ENCODE measurements at regions not wholly inside any gene's neighbourhood (a gene's known extent, or its start where the extent isn't known, plus 50 kb on each side); places are given as distances from the start of the nearest gene placed in this dataset.

GRCh38 chr13:39942552-39943273 lies 287.3 kb downstream of the COG6 start:
- peak; percentile 71 to 79 for DNase-seq

DNA sequence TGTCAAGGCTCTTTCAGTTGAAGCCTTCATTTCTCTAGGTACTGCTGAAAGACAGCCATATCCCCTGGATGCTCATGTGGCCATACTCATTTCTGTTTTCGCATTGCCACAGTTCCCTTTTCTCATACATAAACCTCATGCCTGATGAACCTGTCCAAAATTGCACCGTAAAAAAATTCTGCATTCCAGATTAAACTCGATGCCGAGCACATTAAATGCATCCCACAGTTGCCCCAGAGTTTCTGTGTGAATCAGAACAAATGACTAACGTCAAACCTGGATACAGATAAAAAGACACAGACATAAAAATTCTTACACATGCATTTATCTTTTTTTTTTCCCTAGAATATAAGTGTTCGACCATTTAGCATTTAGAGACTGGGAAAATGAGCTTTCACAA lies 288.2 kb downstream of the COG6 start:
- no peak for DNase-seq

DNA sequence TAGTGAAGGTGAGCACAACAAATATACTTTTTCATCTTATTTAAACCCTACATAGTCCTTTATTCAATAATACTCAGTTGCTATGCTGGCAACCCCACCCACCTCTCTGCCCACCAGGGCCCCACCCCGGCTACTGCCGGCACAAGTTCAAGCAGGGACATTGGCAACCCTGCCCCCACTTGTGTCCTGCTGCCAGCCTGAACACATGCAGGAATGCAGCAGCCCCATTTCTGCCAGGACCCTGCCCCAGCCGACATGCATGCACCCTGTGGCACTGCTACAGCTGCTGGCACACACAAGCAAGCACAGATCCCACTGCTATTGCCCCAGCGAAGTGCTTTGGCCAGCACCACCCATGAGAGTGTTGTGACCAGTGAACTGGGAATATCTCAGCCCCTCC lies 289.8 kb downstream of the COG6 start:
- no peak for DNase-seq

- no peak for DNase-seq
Observed at GRCh38 chr13:39946769-39947168, 291.3 kb downstream of the COG6 start.

DNA sequence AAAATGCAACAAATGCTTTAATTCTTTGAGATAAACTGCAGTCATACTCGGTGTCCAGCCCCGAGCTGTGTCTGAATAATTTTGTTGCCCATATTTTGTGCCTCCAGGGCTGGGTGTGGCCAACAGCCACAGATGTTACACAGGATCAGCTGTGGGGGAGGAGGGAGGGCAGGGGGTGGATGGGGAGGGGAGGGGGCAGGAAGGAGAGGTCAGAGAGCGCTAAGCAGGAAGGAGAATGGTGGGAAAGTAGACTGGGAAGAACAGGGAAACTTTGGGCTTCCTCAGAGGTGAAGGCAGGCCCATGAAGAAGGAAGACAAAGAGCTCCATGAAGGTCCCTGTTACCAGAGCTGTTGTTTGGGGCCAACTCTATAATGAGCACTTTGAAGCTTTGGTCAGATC lies 295.8 kb downstream of the COG6 start:
- DNase-seq: no peak

- no peak for DNase-seq
Observed at GRCh38 chr13:39952249-39953233, 297.1 kb downstream of the COG6 start.

GRCh38 chr13:39954476-39954875 lies 299.0 kb downstream of the COG6 start:
- DNase-seq: no peak

GRCh38 chr13:39955560-39955959 lies 300.1 kb downstream of the COG6 start:
- DNase-seq: no peak

DNA sequence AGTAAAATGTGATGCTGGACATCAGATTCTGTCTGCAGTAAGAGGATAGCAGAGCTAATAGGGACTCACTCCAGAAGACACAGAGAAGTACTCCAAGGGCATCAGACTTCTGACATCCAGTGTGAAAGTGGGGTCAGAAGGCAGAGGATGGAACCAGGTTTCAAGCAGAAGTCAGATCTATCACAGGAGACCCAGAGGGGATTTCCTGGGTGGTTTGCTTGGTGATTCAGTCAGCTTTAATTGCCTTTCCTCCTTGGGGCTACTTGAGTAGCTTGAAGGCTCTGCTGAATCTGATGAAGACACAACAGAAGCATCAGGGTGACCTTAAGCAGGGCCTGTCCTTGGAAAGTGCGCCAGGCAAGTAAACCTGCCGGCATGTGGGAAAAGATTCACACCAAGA lies 300.6 kb downstream of the COG6 start:
- no peak for DNase-seq

GRCh38 chr13:39957868-39958677 lies 302.6 kb downstream of the COG6 start:
- DNase-seq: no peak

DNA sequence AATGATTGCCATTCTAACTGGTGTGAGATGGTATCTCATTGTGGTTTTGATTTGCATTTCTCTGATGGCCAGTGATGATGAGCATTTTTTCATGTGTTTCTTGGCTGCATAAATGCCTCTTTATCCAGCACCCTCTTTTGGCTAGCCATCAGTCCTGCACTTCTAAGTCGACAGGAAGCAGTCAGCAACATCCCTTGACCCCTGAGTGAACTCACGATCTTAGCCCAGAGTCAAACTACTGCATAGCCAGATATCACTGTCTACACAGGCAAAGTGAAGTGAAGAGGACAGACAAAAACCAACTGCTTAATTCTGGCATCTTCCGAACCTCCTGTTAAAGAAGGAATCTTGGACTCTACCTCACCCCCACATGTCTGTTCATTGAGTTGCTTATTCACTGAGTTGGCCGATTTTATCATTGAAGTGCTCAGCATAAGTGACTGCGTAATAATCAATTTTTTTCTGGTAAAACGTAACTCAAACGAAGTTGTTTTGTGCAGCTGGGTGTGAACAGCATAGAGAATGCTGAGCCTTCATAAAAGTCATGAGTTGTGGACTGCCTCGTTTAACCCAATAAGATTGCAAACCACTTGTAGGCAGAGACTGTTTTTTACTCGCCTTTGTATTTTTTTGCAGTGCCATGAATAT lies 304.2 kb downstream of the COG6 start:
- DNase-seq: no peak

DNA sequence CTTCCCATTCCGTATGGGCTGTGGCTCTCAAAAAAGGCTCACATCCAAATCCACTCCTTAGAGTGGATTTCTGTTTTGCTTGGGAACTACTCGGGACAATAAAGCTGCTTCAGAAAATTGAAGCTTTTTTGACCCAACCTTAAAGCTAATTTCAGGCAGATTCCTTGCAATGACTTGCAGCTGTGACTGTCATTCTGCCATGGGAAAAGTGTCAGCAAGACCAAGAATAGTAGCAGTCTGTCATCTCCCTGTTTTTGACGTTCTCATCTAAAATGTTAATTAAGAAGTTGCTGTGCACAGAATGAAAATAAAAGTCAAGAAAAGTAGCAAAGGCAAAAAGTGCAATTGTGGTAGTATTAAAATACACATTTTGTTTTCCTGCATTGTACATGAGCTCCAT lies 304.7 kb downstream of the COG6 start:
- no peak for DNase-seq

GRCh38 chr13:39961036-39961435 lies 305.6 kb downstream of the COG6 start:
- DNase-seq: no peak

DNA sequence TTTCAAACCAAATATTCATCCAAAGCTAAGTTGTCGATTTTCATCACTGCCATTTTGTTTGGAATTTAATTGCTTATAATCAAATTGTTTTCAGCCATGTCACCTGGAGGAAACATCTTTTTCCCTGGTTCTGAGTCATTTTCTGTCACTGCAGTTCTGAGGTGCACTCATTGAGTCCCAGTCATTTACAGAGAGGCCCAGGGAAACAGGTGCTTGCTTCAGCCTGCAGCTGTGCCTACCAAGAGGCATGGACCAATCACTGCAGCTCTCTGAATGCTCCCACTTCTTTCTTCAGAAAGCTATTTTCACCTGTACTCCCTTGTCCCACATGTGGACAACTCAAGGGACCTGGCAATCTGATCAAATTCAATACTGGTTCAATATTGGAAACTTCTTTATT lies 308.1 kb downstream of the COG6 start:
- no peak for DNase-seq

DNA sequence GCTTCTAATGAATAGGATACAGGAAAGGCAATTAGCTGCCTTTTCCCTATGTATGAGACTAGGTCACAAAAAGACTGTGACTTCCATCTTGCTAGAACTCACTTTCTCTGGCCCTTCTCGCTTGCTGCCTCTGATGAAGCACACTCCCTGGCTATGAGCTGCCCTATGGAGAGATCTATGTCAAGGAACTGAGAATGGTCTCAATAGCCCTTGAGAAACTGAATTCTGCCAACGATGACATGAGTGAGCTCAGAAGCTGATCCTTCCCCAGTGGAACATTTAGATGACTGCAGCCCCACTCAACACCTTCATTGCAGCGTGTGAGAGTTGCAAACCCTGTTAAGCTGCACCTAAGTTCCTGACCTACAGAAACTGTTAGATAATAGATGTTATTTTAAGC lies 309.8 kb downstream of the COG6 start:
- DNase-seq: no peak

GRCh38 chr13:39967199-39967959 lies 311.9 kb downstream of the COG6 start:
- DNase-seq: no peak

DNA sequence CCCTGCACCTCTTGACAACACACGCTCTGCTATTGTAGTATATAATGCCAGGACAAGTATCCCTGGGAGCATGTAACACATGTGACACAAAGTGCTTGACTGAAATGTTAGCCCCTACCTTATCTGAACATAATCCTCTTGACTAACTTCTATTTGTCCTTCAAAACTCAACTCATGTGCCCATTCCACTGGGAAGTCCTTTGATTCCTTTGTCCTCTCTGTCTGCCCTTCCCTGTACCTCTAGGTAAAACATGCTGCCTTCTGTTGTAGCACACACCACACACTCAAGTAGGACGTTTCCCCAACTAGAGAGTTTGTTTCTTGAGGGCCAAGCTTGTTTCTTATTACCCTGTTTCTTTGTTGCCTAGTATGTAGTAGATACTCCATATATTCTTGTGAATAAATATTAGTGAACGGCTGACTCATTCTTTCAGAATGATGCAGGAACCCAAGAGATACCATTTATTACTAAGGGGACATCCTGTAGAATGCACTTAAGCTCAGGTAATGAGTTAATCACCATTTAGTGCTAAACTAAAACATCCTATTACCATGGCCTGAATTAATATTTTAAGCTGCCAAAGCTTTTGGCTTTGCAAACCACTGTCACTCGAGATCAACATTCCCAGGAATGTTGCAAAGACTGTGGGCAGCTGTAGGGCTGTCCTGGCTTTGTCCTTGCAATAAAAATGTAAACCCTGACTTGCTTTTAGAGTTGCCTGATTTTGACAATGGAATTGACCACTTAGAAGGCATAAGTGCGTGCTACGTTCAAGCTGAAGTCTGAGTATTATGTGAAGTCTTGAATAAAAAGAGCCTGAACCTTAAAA lies 313.4 kb downstream of the COG6 start:
- no peak for DNase-seq

DNA sequence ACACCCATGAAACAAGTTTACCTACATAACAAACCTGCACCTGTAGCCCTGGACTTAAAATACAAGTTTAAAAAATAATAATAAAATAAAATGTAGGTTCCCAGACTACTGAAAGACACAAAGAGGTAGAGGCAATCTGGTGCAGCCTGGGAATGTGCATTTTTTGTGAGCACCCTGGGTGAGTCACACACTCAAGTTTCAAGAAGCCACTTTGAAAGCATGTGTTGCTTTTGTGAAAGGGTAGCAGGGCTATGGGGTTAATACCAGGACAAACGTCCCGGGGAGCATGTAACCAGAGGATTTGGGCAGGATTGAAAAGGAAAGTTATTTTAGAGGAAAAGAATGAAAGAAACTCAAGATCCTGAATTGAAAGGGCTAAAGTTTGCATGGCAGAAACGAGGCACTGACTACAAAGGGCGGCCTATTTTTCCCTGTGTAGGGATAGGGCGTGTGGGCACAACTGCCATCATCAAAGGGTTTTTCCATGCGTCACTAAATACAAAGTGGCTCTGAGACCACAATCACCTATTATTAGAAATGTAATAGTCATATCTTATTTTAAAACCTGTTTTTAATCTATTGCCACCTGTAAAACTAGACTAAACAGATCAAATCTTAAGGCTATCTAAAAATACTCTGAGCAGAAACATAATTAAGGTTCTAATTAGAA lies 314.9 kb downstream of the COG6 start:
- DNase-seq: no peak

GRCh38 chr13:39971526-39971925 lies 316.1 kb downstream of the COG6 start:
- DNase-seq: no peak

DNA sequence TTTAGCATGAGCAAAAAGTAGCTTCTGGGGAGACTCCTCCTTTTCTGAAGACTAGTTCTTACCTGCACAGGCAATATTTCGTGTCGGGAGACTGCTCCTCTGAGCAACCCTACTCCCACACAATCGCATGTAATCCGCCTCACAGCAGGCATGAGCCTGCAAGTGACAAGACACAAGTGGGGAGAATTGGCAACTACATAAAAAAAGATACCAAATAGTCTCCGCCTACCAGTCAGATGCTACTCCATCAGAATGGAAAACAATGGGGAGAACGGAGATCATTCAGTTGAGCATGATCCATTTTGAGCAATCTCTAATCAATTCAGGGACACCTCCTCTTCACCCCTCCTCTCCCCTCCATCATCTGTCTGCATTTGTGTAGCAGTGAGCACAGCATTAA lies 321.0 kb downstream of the COG6 start:
- DNase-seq: no peak

All from AML-193 (cell line).